ENCODE measurements at regions not wholly inside any gene's neighbourhood (a gene's known extent, or its start where the extent isn't known, plus 50 kb on each side); places are given as distances from the start of the nearest gene placed in this dataset.
"Not testable (repeated sequence)": the region's sequence is repeated elsewhere in the genome, so short reads cannot be mapped to it uniquely, and the experiment has no call there.

DNA sequence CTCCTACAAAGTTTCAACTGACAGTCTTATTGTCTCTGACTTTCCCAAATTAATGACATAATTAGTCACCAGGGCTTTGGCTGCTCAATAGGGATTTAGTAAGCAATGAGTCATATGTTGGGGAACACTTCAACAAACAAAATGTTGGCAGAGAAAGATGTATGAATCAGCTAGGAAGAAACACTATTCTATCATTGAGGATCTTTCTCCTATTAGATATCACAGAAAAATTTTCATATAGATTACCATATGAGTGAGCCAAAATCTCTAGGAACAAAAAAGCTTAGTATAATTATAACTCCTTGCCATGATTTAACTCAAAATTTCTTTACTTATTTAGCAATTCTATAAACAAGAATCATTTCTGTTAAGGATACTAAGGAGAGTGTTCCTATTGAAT lies 286.3 kb upstream of the PRSS16 start:
- TF ChIP-seq, protein P1, sequence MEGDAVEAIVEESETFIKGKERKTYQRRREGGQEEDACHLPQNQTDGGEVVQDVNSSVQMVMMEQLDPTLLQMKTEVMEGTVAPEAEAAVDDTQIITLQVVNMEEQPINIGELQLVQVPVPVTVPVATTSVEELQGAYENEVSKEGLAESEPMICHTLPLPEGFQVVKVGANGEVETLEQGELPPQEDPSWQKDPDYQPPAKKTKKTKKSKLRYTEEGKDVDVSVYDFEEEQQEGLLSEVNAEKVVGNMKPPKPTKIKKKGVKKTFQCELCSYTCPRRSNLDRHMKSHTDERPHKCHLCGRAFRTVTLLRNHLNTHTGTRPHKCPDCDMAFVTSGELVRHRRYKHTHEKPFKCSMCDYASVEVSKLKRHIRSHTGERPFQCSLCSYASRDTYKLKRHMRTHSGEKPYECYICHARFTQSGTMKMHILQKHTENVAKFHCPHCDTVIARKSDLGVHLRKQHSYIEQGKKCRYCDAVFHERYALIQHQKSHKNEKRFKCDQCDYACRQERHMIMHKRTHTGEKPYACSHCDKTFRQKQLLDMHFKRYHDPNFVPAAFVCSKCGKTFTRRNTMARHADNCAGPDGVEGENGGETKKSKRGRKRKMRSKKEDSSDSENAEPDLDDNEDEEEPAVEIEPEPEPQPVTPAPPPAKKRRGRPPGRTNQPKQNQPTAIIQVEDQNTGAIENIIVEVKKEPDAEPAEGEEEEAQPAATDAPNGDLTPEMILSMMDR (CRISPR knock-in tag; IDR thresholded peaks at IDR 0.05): not testable (repeated sequence)
- not testable (repeated sequence) for TF ChIP-seq MXI1 (IDR thresholded peaks at IDR 0.05; ENCODE audit: borderline replicate concordance, low read depth, low read length); POLR2AphosphoS2 (IDR thresholded peaks at IDR 0.05; ENCODE audit: low read depth, low read length); EP300 (IDR thresholded peaks at IDR 0.05; ENCODE audit: low read depth in 2 of 2, low read length in 2 of 2); EP300 (CRISPR knock-in tag; IDR thresholded peaks at IDR 0.05; ENCODE audit: borderline replicate concordance); CEBPB (IDR thresholded peaks at IDR 0.05; ENCODE audit: borderline replicate concordance, low read depth, low read length); ARID2 (CRISPR knock-in tag; IDR thresholded peaks at IDR 0.05; ENCODE audit: borderline replicate concordance); THYN1 (CRISPR knock-in tag; IDR thresholded peaks at IDR 0.05; ENCODE audit: borderline replicate concordance, low read depth); HNRNPLL (IDR thresholded peaks at IDR 0.05; ENCODE audit: low read depth, low read length, poor library complexity, severe bottlenecking); ZC3H13 (CRISPR knock-in tag; IDR thresholded peaks at IDR 0.05)
- TF ChIP-seq, protein P2, sequence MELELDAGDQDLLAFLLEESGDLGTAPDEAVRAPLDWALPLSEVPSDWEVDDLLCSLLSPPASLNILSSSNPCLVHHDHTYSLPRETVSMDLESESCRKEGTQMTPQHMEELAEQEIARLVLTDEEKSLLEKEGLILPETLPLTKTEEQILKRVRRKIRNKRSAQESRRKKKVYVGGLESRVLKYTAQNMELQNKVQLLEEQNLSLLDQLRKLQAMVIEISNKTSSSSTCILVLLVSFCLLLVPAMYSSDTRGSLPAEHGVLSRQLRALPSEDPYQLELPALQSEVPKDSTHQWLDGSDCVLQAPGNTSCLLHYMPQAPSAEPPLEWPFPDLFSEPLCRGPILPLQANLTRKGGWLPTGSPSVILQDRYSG (CRISPR knock-in tag; IDR thresholded peaks at IDR 0.05): not testable (repeated sequence)

Data from HepG2 (cell line).